ENCODE measurements at regions not wholly inside any gene's neighbourhood (a gene's known extent, or its start where the extent isn't known, plus 50 kb on each side); places are given as distances from the start of the nearest gene placed in this dataset.

GRCh38 chr6:135703007-135703406, 148.5 kb upstream of the PDE7B start:
- no peak overlapping the region for H3K27ac ChIP-seq
- H3K4me3 ChIP-seq: no peak overlapping the region
- no peaks in the 10 kb centered on the region for H3K9me3 ChIP-seq
- H3K27me3 ChIP-seq: no peaks in the 10 kb centered on the region
- intact Hi-C loops (cut with DNase I; ENCODE audit: low total_unique reads): no loop called here
- H3K4me1 ChIP-seq: no peaks in the 10 kb centered on the region
- DNase-seq: no peak
- in situ Hi-C loops (cut with MboI; ENCODE audit: low pct_ligation_motif_present in 1 of 4, low pct_unique_long_range_greater_than_20kb in 1 of 4, low sequenced_read_pairs in 3 of 4): no loop called here
- TF ChIP-seq CTCF (IDR thresholded peaks at IDR 0.05) (no peak), POLR2A (IDR thresholded peaks at IDR 0.05) (no peak), EP300 (IDR thresholded peaks at IDR 0.05; ENCODE audit: low read depth) (no peak), POLR2AphosphoS5 (IDR thresholded peaks at IDR 0.05) (no peak)
- H3K36me3 ChIP-seq: no peaks in the 10 kb centered on the region
- WGBS, 2 donors (ENCODE audit: low coverage in 1 of 2): 69 to 100% methylated on average over 1 of the region's 1 CpG

GRCh38 chr6:135703621-135704020, 147.9 kb upstream of the PDE7B start:
- in situ Hi-C loops (cut with MboI; ENCODE audit: low pct_ligation_motif_present in 1 of 4, low pct_unique_long_range_greater_than_20kb in 1 of 4, low sequenced_read_pairs in 3 of 4): no loop called here
- 68 to 74% methylated on average over 3 of the region's 3 CpGs for WGBS, 2 donors (ENCODE audit: low coverage in 1 of 2)

GRCh38 chr6:135707426-135707825, 144.1 kb upstream of the PDE7B start:
- WGBS, 2 donors (ENCODE audit: low coverage in 1 of 2): 79 to 87% methylated on average over 1 of the region's 1 CpG
- TF ChIP-seq CTCF (IDR thresholded peaks at IDR 0.05) (no peak), POLR2A (IDR thresholded peaks at IDR 0.05) (no peak), EP300 (IDR thresholded peaks at IDR 0.05; ENCODE audit: low read depth) (no peak), POLR2AphosphoS5 (IDR thresholded peaks at IDR 0.05) (no peak)

More at GRCh38 chr6:135703621-135704020, 147.9 kb upstream of the PDE7B start:
- Histone ChIP-seq H3K4me3 (no peak overlapping the region), H3K9me3 (no peaks in the 10 kb centered on the region), H3K27me3 (no peaks in the 10 kb centered on the region), H3K36me3 (no peaks in the 10 kb centered on the region), H3K27ac (no peak overlapping the region), H3K4me1 (no peaks in the 10 kb centered on the region)
- no peak for TF ChIP-seq CTCF (IDR thresholded peaks at IDR 0.05)
- TF ChIP-seq EP300 (IDR thresholded peaks at IDR 0.05; ENCODE audit: low read depth): no peak
- TF ChIP-seq POLR2AphosphoS5 (IDR thresholded peaks at IDR 0.05): no peak
- no peak for TF ChIP-seq POLR2A (IDR thresholded peaks at IDR 0.05)
- DNase-seq: no peak
- intact Hi-C loops (cut with DNase I; ENCODE audit: low total_unique reads): no loop called here

GRCh38 chr6:135710042-135710441, 141.5 kb upstream of the PDE7B start:
- no peaks in the 10 kb centered on the region for H3K36me3 ChIP-seq
- TF ChIP-seq CTCF (IDR thresholded peaks at IDR 0.05): no peak
- no peak overlapping the region for H3K4me3 ChIP-seq
- in situ Hi-C loops (cut with MboI; ENCODE audit: low pct_ligation_motif_present in 1 of 4, low pct_unique_long_range_greater_than_20kb in 1 of 4, low sequenced_read_pairs in 3 of 4) (no loop called here), intact Hi-C loops (cut with DNase I; ENCODE audit: low total_unique reads) (no loop called here)
- 75 to 76% methylated on average over 5 of the region's 5 CpGs for WGBS, 2 donors (ENCODE audit: low coverage in 1 of 2)
- H3K4me1 ChIP-seq: no peaks in the 10 kb centered on the region
- H3K27ac ChIP-seq: no peak overlapping the region
- no peaks in the 10 kb centered on the region for H3K9me3 ChIP-seq
- no peak for DNase-seq
- no peaks in the 10 kb centered on the region for H3K27me3 ChIP-seq

More at GRCh38 chr6:135707426-135707825, 144.1 kb upstream of the PDE7B start:
- H3K36me3 ChIP-seq: no peaks in the 10 kb centered on the region
- H3K9me3 ChIP-seq: no peaks in the 10 kb centered on the region
- no peak for DNase-seq
- no peaks in the 10 kb centered on the region for H3K27me3 ChIP-seq
- no peak overlapping the region for H3K27ac ChIP-seq
- no peaks in the 10 kb centered on the region for H3K4me1 ChIP-seq
- in situ Hi-C loops (cut with MboI; ENCODE audit: low pct_ligation_motif_present in 1 of 4, low pct_unique_long_range_greater_than_20kb in 1 of 4, low sequenced_read_pairs in 3 of 4) (no loop called here), intact Hi-C loops (cut with DNase I; ENCODE audit: low total_unique reads) (loop anchor here (5.0 kb wide), 1 partner anchor 45 kb away; no protein-coding TSS in a partner anchor)
- H3K4me3 ChIP-seq: no peak overlapping the region
